Activated T-cell treated with anti-CD3 and anti-CD28 coated beads, Interleukin-2, amount 50 U/mL, for 4 hours (primary cell): ENCODE measurements at regions not wholly inside any gene's neighbourhood (a gene's known extent, or its start where the extent isn't known, plus 50 kb on each side); places are given as distances from the start of the nearest gene placed in this dataset.
"Not testable (repeated sequence)": the region's sequence is repeated elsewhere in the genome, so short reads cannot be mapped to it uniquely, and the experiment has no call there.

Experiments
- ATAC-seq, 2 donors: fragments of 200-7000 bp; cut with Tn5 transposase; one replicate each; pipeline ENCODE4 v1.10.0; 2021
- DNase-seq: peaks from one replicate; pipeline ENCODE4 v3.0.0-alpha.2; 2020
- H3K27me3 Mint-ChIP-seq: one replicate; pipeline ENCODE4 v1.8.0; 2021; ENCODE audit warnings: low read depth, mixed read lengths
- H3K36me3 Mint-ChIP-seq: one replicate; pipeline ENCODE4 v1.8.0; 2022; ENCODE audit warnings: mixed read lengths; ENCODE audit not compliant: insufficient read depth
- H3K4me1 Mint-ChIP-seq: one replicate; pipeline ENCODE4 v1.8.0; 2021; ENCODE audit warnings: low read depth, mixed read lengths
- H3K4me3 Mint-ChIP-seq: one replicate; pipeline ENCODE4 v1.8.0; 2021; ENCODE audit warnings: mild to moderate bottlenecking, moderate library complexity, mixed read lengths
- H3K9me3 Mint-ChIP-seq: one replicate; pipeline ENCODE4 v1.8.0; 2021; ENCODE audit warnings: mixed read lengths

DNA sequence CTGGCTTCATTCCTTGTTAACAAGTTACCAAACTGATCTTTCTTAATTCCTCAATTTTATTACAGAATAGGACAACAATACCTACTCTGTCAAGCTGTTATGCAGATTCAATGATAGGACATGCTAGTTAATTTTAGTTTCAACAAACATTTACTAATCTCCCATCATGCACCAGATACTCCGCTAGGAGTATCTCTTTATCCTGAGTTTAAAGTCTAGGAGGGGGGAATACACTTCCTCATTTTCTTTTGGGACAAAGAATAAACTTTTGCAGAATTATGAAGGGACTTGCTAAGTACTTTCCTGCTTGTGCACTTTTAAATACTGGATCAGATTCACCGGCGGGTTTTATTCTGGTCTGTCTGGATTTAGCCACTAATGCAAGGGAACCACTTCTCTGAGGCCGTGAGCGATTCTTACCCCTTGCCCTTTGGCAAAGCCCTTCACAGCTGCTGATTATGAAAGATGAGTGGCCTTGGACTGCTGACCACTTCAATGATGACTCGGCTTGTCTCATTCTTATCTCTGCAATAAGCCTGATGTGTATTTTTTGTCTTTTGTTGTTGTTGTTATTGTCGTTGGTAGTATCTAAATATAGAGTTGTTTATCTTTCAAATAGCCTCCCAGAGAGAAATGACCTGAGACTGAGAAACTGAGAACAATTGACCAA is 73.9 kb downstream of the RMI1 start:
- H3K4me3 Mint-ChIP-seq, result no peak overlapping the region
- no peaks in the 10 kb centered on the region for H3K4me1 Mint-ChIP-seq
- DNase-seq (no peak), ATAC-seq (no peak)
- no peaks in the 10 kb centered on the region for H3K9me3 Mint-ChIP-seq
- peaks cover 3% of the 10 kb centered on the region for H3K27me3 Mint-ChIP-seq
- no peaks in the 10 kb centered on the region for H3K36me3 Mint-ChIP-seq

- H3K27me3 Mint-ChIP-seq, result peaks cover 3% of the 10 kb centered on the region
These were observed 77.1 kb downstream of the RMI1 start for GRCh38 chr9:84057662-84058061.

DNA sequence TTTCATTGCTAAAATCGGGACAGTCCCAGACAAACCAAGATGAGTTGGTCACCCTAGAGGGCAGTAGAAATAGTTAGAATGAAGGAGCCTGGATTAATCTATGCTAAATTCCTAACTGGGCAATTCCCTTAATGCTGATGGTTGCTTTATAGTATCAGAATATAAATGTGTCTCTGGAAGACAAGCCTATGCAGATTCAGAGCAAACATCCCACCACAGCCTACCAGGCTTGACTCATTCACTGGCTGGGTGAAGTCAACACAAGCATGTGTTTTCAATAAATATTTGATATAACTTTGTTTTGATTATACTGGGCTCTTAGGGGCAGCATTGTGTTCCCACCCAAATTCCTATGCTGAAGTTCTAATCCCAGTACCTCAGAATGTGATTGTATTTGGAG is 79.3 kb downstream of the RMI1 start:
- no peaks in the 10 kb centered on the region for H3K4me1 Mint-ChIP-seq
- peaks cover 3% of the 10 kb centered on the region for H3K27me3 Mint-ChIP-seq
- H3K36me3 Mint-ChIP-seq, result no peaks in the 10 kb centered on the region
- no peaks in the 10 kb centered on the region for H3K9me3 Mint-ChIP-seq
- DNase-seq (no peak), ATAC-seq (no peak)
- no peak overlapping the region for H3K4me3 Mint-ChIP-seq

More at GRCh38 chr9:84057662-84058061, 77.1 kb downstream of the RMI1 start:
- DNase-seq (no peak), ATAC-seq (no peak)
- Mint-ChIP-seq H3K9me3 (no peaks in the 10 kb centered on the region), H3K4me3 (no peak overlapping the region), H3K4me1 (no peaks in the 10 kb centered on the region), H3K36me3 (no peaks in the 10 kb centered on the region)

DNA sequence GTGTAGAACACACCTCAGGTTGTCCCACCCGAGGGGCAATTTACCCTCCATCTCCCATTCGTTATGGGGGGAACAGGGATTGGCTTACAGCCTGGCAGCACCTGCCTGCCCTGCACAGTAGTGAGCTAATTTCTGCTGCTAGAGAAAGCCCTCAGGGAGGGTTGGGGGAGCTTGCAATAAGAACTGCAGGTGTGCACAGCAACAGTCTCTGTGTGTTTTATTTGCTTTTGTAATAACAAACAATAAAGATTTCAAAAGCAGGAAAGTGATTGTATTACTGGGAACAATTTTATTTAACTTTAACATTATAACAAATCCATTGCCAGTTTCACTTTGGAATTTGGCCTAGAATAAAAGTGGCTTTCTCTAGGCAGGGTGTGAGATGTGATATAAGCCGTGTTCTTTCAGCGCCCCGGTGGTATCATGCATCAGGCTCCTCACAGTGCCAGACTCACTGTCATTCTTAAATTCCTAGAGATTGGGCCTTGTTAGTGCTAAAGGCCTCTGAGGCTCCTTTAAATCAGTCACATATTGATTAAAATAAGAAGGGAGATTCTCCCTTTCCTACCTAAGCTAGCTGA is 81.1 kb downstream of the RMI1 start:
- Mint-ChIP-seq H3K36me3 (no peaks in the 10 kb centered on the region), H3K9me3 (no peaks in the 10 kb centered on the region), H3K4me1 (no peaks in the 10 kb centered on the region), H3K4me3 (no peak overlapping the region), H3K27me3 (peaks cover 3% of the 10 kb centered on the region)
- ATAC-seq, result no peak
- no peak for DNase-seq

DNA sequence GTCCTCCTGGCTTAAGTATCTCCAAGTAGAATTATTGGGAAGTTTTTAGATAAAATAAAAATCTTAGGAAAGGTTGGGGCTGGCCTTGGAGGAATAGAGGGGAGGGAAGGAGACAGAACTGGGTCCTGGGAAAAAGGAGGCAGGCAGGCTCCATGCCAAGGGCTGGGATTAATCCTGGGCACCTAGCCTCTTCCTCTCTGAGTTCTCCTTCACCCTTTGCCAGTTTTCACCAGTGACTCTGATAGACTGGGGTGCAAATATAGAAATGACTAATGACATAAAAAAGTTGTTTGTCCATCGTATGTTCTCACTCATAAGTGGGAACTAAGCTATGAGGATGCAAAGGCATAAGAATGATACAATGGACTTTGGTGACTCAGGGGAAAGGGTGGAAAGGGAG is 81.9 kb downstream of the RMI1 start:
- no peak for ATAC-seq
- Mint-ChIP-seq H3K27me3 (peaks cover 3% of the 10 kb centered on the region), H3K36me3 (no peaks in the 10 kb centered on the region), H3K4me3 (no peak overlapping the region), H3K4me1 (no peaks in the 10 kb centered on the region), H3K9me3 (no peaks in the 10 kb centered on the region)
- no peak for DNase-seq

DNA sequence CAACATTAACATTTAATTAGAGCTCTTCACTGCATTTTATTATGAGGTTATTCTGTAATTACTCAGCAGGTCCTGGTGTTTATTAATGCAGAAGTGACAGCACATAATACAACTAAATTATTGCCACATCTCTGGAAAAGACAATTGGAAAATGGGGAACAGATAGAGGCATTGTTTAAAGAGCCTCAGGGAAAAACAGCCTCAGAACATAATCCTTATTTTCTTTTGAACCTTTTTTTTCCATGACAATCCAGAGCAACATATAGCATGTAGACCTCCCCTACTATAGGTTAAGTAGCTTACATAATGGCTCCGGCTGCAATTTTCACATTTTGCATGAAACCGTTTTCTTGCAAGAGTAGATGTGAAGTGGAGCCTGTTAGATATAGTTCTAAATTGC is 87.2 kb downstream of the RMI1 start:
- Mint-ChIP-seq H3K4me1 (no peaks in the 10 kb centered on the region), H3K9me3 (no peaks in the 10 kb centered on the region), H3K4me3 (no peak overlapping the region), H3K36me3 (no peaks in the 10 kb centered on the region), H3K27me3 (no peaks in the 10 kb centered on the region)
- ATAC-seq, result no peak
- DNase-seq, result no peak

DNA sequence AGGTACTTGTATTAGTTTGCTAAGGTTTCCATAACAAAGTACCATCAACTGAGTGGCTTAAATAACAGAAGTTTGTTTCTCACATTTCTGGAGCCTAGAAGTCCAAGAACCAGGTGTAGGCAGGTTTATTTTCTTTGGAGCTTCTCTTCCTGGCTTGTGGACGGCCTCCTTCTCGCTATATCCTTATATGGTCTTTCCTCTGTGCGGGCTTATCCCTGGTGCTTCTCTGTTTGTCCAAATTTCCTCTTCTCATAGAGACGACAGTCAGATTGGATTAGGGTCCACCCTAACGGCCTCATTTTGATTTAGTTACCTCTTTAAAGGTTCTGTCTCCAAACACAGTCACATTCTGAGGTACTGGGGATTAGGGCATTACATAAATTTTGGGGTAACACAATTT is 88.3 kb downstream of the RMI1 start:
- no peaks in the 10 kb centered on the region for H3K27me3 Mint-ChIP-seq
- H3K36me3 Mint-ChIP-seq, result no peaks in the 10 kb centered on the region
- H3K4me3 Mint-ChIP-seq, result no peak overlapping the region
- ATAC-seq (no peak), DNase-seq (no peak)
- no peaks in the 10 kb centered on the region for H3K9me3 Mint-ChIP-seq
- H3K4me1 Mint-ChIP-seq, result no peaks in the 10 kb centered on the region

GRCh38 chr9:84070590-84070989 is 90.0 kb downstream of the RMI1 start:
- DNase-seq (no peak), ATAC-seq (no peak)
- H3K27me3 Mint-ChIP-seq, result no peaks in the 10 kb centered on the region
- H3K36me3 Mint-ChIP-seq, result no peaks in the 10 kb centered on the region
- no peaks in the 10 kb centered on the region for H3K9me3 Mint-ChIP-seq
- H3K4me1 Mint-ChIP-seq, result no peaks in the 10 kb centered on the region
- no peak overlapping the region for H3K4me3 Mint-ChIP-seq

GRCh38 chr9:84072621-84073180 is 92.1 kb downstream of the RMI1 start:
- no peaks in the 10 kb centered on the region for H3K27me3 Mint-ChIP-seq
- no peaks in the 10 kb centered on the region for H3K36me3 Mint-ChIP-seq
- peaks cover 1% of the 10 kb centered on the region for H3K9me3 Mint-ChIP-seq
- no peaks in the 10 kb centered on the region for H3K4me1 Mint-ChIP-seq
- ATAC-seq, result no peak
- DNase-seq, result no peak
- no peak overlapping the region for H3K4me3 Mint-ChIP-seq

DNA sequence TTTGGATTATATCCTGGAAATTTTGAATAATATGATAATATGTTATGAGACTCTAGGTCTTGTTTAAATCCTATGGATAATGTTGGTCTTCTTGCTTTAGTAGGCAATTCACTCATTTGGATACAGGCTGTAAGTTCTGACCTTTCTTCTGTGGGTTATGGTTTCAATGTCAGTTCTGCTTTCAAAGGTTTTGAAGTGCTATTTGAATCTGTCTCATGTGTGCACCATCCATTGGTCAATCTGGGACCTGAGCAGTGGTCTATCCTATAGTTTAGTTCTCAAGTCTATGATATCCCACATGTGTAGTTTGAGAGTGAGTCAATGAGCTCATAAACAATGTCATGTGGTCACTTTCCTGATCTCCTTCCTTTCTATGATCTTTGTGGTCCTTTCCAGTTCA is 94.4 kb downstream of the RMI1 start:
- Mint-ChIP-seq H3K4me1 (no peaks in the 10 kb centered on the region), H3K9me3 (peaks cover 6% of the 10 kb centered on the region), H3K27me3 (no peaks in the 10 kb centered on the region), H3K4me3 (no peak overlapping the region), H3K36me3 (no peaks in the 10 kb centered on the region)
- DNase-seq (no peak), ATAC-seq (no peak)

DNA sequence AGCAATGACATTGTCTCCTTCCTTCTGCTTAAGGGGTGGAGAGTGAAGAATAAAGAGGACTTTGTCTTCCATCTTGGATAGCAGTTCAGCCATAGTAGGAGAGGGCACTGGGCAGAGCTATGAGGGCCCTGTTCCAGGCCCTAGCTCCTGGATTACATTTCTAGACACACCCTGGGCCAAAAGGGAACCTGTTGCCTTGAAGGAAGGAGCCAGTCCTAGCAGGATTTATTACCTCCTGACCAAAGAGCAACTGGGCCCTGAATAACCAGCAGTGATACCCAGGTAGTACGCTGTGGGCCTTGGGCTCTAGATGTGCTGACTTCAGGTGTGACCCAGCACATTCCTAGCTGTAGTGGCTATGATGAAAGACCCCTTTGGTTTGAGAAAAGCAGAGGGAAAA is 95.8 kb downstream of the RMI1 start:
- H3K27me3 Mint-ChIP-seq, result peaks cover 6% of the 10 kb centered on the region
- H3K4me3 Mint-ChIP-seq, result no peak overlapping the region
- ATAC-seq, result no peak
- H3K4me1 Mint-ChIP-seq, result no peaks in the 10 kb centered on the region
- no peak for DNase-seq
- H3K9me3 Mint-ChIP-seq, result peaks cover 6% of the 10 kb centered on the region
- H3K36me3 Mint-ChIP-seq, result no peaks in the 10 kb centered on the region

GRCh38 chr9:84077816-84078215 is 97.2 kb downstream of the RMI1 start:
- H3K36me3 Mint-ChIP-seq, H3K27me3 Mint-ChIP-seq, DNase-seq, H3K9me3 Mint-ChIP-seq, H3K4me1 Mint-ChIP-seq, ATAC-seq, H3K4me3 Mint-ChIP-seq: not testable (repeated sequence)

GRCh38 chr9:84079994-84080393 is 99.4 kb downstream of the RMI1 start:
- Mint-ChIP-seq H3K36me3 (no peaks in the 10 kb centered on the region), H3K27me3 (peaks cover 6% of the 10 kb centered on the region), H3K4me1 (no peaks in the 10 kb centered on the region), H3K9me3 (peaks cover 6% of the 10 kb centered on the region), H3K4me3 (no peak overlapping the region)
- ATAC-seq (no peak), DNase-seq (no peak)

GRCh38 chr9:84101964-84102632 is 121.5 kb downstream of the RMI1 start:
- H3K36me3 Mint-ChIP-seq, result no peaks in the 10 kb centered on the region
- H3K27me3 Mint-ChIP-seq, result peaks cover 26% of the 10 kb centered on the region
- peaks cover 3% of the 10 kb centered on the region for H3K9me3 Mint-ChIP-seq
- DNase-seq, result no peak
- H3K4me1 Mint-ChIP-seq, result peaks cover 2% of the 10 kb centered on the region
- H3K4me3 Mint-ChIP-seq, result no peak overlapping the region
- ATAC-seq, result no peak
